MG63 (cell line): ENCODE measurements at regions not wholly inside any gene's neighbourhood (a gene's known extent, or its start where the extent isn't known, plus 50 kb on each side); places are given as distances from the start of the nearest gene placed in this dataset.

Experiments
- DNase-seq: peaks from one replicate; pipeline ENCODE4 v3.0.0-alpha.2; 2020
- H3K27me3 ChIP-seq: fragments of 250-450 bp; sonication (Bioruptor Pico); 2 replicates; pipeline ENCODE4 v1.5.1; 2020; ENCODE audit warnings: mild to moderate bottlenecking, moderate library complexity
- H3K36me3 ChIP-seq: fragments of 250-450 bp; sonication (Bioruptor Pico); 2 replicates; pipeline ENCODE4 v1.5.1; 2020; ENCODE audit warnings: mild to moderate bottlenecking, moderate library complexity
- H3K4me3 ChIP-seq: fragments of 250-450 bp; sonication (Bioruptor Pico); 2 replicates; pipeline ENCODE4 v1.5.1; 2020; ENCODE audit warnings: mild to moderate bottlenecking, moderate library complexity
- H3K9me3 ChIP-seq: fragments of 250-450 bp; sonication (Bioruptor Pico); 2 replicates; pipeline ENCODE4 v1.5.1; 2020; ENCODE audit warnings: mild to moderate bottlenecking, moderate library complexity

DNA sequence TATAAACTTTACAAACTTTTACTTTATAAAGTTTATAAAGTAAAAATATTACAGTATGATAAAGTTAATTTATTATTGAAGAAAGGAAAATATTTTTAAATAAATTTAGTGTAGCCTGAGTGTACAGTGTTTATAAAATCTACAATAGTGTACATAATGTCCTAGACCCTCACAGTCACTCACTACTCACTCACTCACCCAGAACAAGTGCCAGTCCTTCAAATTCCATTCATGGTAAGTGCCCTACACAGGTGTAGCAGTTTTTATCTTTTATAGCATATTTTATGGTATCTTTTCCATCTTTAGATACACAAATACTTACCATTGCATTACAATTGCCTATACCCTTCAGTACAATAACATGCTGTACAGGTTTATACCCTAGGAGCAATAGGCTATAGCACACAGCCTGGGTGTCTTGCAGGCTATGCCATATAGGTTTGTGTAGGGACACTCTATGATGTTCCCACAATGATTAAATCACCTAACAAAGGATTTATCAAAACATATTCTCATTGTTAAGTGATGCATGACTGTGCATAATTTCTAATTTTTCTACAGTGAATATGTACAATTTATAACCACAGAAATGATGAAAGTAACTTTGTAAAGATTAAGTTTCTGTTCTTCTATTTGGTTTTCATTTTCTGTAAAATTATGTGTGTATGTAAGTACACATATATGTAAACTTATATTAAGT is 98.0 kb downstream of the SPRY2 start:
- Histone ChIP-seq H3K9me3 (no peaks in the 10 kb centered on the region), H3K36me3 (no peaks in the 10 kb centered on the region), H3K4me3 (no peak overlapping the region), H3K27me3 (no peaks in the 10 kb centered on the region)
- no peak for DNase-seq

DNA sequence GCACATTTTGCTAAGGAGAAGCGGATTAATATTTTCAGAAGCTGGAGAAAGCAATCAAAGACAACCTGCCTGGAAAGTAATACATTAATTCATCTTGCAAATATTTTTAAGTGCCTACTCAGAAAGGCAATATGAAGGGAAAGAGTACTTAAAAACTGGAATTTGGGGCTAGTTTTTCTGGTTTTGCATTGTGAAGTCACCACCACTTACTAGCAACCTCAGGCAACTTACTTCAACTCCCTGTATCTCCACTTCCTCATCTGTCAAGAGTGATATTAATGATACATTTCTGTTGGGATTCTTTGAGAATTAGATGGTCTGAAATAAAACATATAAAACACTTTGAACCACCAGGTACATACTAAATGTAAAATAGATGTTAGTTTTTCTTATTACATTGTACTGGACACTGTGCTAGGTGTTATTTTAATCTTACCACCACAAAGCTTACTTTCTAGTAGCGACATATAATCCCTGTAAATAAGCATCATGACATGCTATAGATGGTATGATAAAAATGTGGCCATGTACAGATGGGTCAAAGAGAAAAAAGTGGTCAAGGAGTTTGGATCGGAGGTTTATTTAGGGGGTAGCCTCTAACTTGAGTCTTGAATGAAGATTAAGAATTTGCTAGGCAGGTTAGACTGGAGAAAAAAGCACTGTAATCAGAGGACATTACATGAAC is 101.2 kb downstream of the SPRY2 start:
- Histone ChIP-seq H3K27me3 (no peaks in the 10 kb centered on the region), H3K36me3 (no peaks in the 10 kb centered on the region), H3K9me3 (no peaks in the 10 kb centered on the region), H3K4me3 (no peak overlapping the region)
- no peak for DNase-seq

DNA sequence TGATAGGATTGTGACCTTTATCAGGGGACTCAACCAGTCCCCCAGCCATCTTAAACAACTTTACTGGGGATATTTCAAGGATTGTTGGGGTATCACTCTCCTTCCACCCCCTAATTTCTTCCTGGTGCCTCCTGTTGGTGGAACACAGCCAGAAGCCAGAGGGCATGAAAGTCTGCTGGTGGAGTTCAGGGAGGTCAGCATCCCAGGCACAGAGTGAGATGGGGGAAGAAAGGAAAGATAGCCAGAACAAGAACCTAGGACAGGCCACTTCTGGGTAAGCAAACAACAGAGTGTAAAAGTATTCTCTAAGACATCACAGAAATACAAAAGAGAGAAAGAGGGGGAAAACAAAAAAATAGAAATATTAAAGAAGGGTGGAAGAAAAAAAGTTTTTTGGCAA is 101.8 kb downstream of the SPRY2 start:
- H3K36me3 ChIP-seq: no peaks in the 10 kb centered on the region
- no peak for DNase-seq
- H3K27me3 ChIP-seq: no peaks in the 10 kb centered on the region
- H3K9me3 ChIP-seq: no peaks in the 10 kb centered on the region
- no peak overlapping the region for H3K4me3 ChIP-seq

DNA sequence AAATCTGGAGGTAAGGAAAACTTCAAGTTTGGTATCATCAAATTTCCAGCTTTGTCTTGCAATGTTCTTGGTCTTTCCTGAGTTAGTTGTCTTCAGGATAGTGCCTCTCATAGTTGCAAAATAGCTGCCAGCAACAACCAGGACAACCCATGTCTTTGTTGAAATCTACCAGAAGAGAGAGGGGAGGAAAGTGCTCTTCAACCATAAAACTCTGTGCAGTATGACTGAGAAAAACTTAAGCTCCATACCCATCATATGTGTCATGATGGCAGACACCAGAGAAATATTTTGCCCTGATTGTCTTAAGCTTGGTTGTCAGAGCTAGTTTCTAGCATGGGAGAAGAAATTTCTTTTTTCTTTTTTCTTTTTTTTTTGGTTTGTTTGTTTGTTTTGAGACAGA is 103.3 kb downstream of the SPRY2 start:
- H3K4me3 ChIP-seq: no peak overlapping the region
- no peak for DNase-seq
- no peaks in the 10 kb centered on the region for H3K36me3 ChIP-seq
- H3K27me3 ChIP-seq: no peaks in the 10 kb centered on the region
- H3K9me3 ChIP-seq: no peaks in the 10 kb centered on the region

DNA sequence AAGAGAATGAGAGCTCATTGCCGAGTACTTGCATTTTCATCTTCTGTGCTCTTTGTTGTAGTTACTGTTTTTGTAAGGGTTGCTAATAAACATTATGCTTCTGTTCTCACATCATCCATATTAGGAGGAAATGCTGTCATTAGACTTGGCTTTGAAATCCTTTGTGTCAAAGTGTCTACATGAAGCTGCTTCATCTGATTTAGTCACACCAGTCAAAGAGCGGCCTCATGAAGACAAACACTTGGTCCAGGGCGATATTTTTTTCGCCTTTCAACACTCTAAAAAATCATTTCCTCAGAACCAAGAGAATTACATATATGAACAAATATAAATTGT is 105.0 kb downstream of the SPRY2 start:
- Histone ChIP-seq H3K4me3 (no peak overlapping the region), H3K27me3 (no peaks in the 10 kb centered on the region), H3K9me3 (no peaks in the 10 kb centered on the region), H3K36me3 (no peaks in the 10 kb centered on the region)
- DNase-seq: no peak

DNA sequence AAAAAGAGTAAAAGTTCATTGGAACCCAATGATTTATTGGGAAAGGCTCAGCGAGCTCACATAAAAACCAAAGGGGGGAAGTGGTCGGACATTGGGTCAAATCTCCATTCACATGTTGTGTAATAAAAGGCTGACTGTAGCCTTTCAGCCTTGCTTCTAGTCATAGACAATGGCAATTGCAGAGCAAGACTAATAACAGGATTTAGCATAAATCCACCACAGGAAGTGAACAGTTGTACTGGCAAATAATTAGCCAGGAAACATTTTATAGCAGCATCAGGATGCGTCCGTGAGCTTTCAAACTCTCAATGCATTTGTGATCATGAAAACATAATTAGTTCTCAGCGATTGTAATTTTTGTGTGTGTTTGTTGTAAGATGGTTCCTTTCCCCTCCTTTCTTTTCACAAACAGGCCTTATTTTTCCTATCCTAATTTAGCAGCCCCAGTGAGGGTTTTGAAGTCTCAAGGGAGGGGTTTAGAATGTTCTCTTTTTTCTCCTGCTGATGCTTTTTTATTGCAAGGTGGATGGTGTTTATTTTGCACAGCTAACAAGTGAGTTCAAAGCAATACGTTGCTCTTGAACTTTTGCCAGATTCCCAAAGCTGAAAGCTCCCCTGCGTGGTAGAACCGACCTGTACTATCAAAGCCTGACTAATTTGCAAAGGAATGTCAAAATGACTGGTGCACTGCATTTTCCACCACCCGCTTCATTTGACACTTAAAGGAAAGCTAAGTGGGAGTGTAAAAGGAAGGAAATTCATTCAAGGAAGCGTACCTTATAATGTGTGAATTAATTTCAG is 105.6 kb downstream of the SPRY2 start:
- no peak for DNase-seq
- no peaks in the 10 kb centered on the region for H3K9me3 ChIP-seq
- H3K27me3 ChIP-seq: no peaks in the 10 kb centered on the region
- no peaks in the 10 kb centered on the region for H3K36me3 ChIP-seq
- H3K4me3 ChIP-seq: no peak overlapping the region

DNA sequence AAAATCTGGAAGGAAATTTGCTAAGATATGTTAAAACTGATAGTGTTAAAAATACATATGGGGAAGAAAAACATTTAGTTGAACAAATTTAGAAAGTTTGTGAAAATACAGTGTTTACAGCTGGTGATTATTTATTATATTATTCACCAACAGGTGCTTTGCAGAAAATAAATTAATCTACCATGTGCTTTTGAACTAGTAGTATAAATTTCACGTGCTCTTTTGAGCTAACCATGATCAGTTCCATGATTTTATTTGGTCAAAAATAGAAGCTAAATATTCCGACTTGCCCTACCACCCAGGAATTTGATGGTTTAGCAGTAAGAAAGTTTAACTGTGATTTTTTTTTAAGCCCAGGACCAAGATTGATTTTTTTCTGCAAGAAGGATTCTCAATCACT is 113.3 kb downstream of the SPRY2 start:
- Histone ChIP-seq H3K27me3 (no peaks in the 10 kb centered on the region), H3K4me3 (no peak overlapping the region), H3K9me3 (0 out of 2 replicates have a peak, but pooled peaks cover 2% of the 10 kb centered on the region), H3K36me3 (no peaks in the 10 kb centered on the region)
- no peak for DNase-seq

DNA sequence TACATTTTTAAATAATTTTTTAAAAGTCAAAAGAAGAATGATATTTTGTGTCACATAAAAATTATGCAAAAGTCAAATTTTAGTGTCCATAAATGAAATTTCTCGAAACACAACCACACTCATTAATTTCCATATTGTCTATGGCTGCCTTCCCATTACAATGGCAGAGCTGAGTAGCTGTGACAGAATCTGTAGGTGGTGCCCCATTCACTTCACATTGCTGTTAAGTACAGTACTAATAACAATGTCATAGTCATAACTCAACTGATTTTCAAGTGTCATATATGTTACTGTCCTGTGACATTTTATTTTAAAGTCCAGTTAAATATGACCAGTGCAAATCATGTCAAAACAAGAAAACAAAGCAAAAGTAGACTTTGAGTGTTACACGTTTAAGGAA is 114.3 kb downstream of the SPRY2 start:
- Histone ChIP-seq H3K9me3 (0 out of 2 replicates have a peak, but pooled peaks cover 2% of the 10 kb centered on the region), H3K36me3 (no peaks in the 10 kb centered on the region), H3K4me3 (no peak overlapping the region), H3K27me3 (no peaks in the 10 kb centered on the region)
- no peak for DNase-seq

DNA sequence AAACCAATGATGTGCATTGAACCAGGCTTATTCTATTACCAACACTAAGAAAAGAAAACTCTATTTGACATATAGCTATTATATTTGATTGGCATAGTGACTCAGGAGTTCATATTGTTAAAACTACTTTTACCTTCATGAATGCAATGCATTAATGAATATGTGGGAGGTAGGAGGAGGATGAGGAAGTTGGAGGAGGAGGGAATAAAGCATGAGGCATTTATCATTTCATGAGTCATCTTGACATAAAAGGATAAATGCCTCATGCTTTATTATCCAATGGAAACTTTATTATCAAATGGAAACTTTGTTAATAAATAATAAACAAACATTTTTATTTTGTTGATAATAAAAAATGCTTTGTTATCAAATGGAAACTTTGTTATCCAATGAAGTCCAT is 116.5 kb downstream of the SPRY2 start:
- Histone ChIP-seq H3K27me3 (no peaks in the 10 kb centered on the region), H3K36me3 (no peaks in the 10 kb centered on the region), H3K4me3 (no peak overlapping the region), H3K9me3 (0 out of 2 replicates have a peak, but pooled peaks cover 2% of the 10 kb centered on the region)
- DNase-seq: no peak

DNA sequence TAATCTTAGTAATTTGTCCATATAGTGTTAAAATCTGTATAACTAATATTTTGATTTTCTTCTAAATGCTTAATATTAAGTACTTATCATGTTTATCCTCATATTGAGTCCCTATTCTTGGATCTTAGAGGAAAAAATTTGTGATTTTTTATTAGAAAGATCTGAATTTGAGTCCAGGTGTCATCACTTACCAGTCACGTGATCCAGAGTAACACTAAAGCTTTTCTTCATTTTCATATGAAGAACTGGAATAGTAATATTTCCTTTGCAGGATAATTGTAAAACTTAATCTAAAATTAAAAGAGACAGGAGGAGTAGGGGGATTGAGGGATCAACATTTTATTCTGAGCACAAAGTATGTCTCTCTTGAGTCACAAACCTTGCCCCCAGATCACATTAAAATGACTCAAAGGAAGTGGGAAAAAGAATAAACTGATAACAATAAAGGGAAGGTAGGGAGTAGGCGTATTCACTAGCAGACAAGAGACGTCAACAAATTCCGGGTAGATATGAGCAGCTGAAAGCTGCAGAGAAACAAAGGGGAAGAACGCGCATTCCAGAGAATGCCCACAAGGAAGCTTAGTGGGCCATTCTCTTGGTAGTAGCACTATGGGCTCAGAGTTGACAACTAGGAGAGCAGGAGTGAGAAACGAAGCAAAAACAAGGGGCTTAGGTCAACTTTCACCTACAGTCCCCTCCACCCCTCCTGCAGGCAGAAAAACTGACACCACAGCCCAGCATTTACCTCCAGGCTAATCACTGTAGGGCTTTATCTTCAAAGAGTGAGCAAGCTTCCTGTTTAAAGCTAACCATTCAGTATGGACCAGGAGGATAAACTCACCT is 123.1 kb downstream of the SPRY2 start:
- Histone ChIP-seq H3K27me3 (no peaks in the 10 kb centered on the region), H3K9me3 (no peaks in the 10 kb centered on the region), H3K4me3 (no peak overlapping the region), H3K36me3 (no peaks in the 10 kb centered on the region)
- no peak for DNase-seq

DNA sequence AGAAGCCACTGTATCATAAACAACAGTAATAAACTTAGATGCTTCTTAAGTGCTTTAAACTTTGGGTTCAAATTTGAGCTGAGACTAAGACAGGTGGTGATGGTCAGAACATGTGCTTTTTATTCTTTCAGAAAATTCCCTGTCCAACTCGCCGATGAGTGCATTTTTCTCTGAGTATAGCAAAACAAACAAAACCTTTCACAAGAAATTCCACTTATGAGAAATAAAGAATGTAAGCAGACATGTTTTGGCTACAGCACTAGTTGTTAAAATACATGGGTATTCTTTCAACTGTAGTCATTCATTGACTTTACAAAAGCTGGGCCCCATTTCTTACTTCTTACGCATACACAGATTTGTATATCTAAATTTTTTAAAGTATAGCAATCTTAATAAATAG is 125.6 kb downstream of the SPRY2 start:
- no peak overlapping the region for H3K4me3 ChIP-seq
- H3K9me3 ChIP-seq: no peaks in the 10 kb centered on the region
- no peaks in the 10 kb centered on the region for H3K36me3 ChIP-seq
- DNase-seq: no peak
- no peaks in the 10 kb centered on the region for H3K27me3 ChIP-seq

DNA sequence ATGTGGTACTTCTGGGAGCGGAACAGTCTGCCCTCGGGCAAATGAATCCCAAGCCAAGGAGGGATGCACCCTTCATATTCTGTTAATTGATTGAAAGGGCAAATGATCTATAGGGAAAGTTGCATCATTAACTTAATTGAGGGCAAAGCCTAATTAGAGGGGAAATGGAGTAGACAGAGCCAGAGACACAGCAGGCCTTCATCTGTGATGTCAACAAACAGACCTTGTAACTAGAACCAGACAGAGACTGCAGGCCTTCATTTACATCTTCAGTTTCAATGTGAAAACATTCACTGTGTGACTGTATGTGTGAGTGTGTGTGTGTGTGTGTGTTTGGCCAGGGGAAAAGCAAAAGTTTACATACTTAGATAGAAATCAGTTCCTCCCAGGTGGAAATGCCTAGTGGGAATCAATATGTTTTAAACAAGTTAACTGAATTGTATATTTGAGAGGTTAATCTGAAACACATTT is 126.4 kb downstream of the SPRY2 start:
- H3K36me3 ChIP-seq: no peaks in the 10 kb centered on the region
- no peaks in the 10 kb centered on the region for H3K27me3 ChIP-seq
- H3K4me3 ChIP-seq: no peak overlapping the region
- H3K9me3 ChIP-seq: no peaks in the 10 kb centered on the region
- no peak for DNase-seq

DNA sequence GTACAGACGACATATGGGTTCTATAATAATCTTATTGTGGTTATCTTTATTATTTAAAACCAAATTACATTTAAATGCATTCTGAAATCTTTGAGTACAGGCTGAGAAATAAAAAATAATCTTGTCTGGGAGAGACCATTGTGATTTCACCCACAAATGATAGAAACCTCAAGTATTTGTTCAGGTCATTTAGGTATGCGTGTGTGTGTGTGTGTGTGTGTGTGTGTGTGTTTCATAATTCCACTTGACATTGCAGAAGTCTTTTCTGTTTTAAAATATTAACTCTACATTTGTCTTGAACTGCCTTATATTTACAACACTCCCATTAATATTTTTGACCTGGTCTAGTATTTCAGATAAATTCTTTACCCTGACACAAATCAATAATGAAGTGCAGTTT is 126.9 kb downstream of the SPRY2 start:
- Histone ChIP-seq H3K36me3 (no peaks in the 10 kb centered on the region), H3K9me3 (no peaks in the 10 kb centered on the region), H3K27me3 (no peaks in the 10 kb centered on the region), H3K4me3 (no peak overlapping the region)
- no peak for DNase-seq

DNA sequence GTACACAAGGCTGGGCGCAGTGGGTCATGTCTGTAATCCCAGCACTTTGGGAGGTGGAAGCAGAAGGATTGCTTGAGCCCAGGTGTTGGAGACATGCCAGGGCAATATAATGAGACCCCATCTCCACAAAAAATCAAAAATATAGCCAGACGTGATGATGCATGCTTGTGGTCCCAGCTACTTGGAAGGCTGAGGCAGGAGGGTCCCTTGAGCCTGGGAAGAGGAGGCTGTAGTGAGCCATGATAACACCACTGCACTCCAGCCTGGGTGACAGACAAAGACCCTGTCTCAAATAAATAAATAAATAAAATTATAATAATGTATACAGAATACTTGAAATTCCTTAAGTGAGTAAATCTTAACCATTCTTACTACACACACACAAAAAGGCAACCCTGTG is 127.7 kb downstream of the SPRY2 start:
- H3K4me3 ChIP-seq: no peak overlapping the region
- DNase-seq: no peak
- H3K27me3 ChIP-seq: no peaks in the 10 kb centered on the region
- no peaks in the 10 kb centered on the region for H3K9me3 ChIP-seq
- no peaks in the 10 kb centered on the region for H3K36me3 ChIP-seq

DNA sequence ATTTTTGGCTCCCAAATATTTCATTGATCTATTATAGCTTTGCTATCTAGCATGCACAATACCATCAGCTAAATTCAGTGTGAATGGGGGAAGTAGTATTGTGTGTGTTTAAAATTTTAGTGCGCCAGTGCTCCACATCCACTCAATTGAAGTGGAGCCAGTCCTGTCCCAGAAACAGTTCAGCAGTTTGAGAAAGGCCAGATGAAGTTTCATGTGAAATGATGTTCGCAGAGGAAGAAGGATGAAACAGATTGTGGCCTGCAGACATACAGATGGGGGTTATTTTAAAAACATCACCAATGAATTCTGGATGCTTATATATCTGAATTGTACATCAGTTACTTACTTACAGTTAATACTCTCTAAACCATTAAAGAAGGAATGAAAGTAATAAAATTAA is 129.4 kb downstream of the SPRY2 start:
- H3K27me3 ChIP-seq: no peaks in the 10 kb centered on the region
- no peak for DNase-seq
- no peak overlapping the region for H3K4me3 ChIP-seq
- H3K36me3 ChIP-seq: no peaks in the 10 kb centered on the region
- no peaks in the 10 kb centered on the region for H3K9me3 ChIP-seq

DNA sequence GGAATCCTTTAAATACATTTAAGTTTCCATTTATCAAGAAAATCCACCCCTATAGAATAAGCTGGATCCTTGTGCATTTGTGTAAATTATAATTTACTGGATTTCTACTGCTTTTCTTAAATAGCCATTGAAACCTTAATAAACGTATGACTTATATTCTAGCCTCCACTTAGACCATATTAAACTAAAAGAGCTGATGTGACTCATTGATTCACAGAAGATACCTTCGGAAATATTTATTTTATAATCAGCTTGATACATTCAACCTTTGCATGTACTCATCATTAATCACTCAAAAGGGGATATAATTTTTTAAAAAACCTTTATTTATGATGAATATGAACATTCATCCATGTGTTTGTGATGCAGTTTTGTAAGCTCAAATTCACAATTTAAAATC is 136.3 kb downstream of the SPRY2 start:
- H3K4me3 ChIP-seq: no peak overlapping the region
- DNase-seq: no peak
- no peaks in the 10 kb centered on the region for H3K27me3 ChIP-seq
- H3K9me3 ChIP-seq: no peaks in the 10 kb centered on the region
- no peaks in the 10 kb centered on the region for H3K36me3 ChIP-seq

DNA sequence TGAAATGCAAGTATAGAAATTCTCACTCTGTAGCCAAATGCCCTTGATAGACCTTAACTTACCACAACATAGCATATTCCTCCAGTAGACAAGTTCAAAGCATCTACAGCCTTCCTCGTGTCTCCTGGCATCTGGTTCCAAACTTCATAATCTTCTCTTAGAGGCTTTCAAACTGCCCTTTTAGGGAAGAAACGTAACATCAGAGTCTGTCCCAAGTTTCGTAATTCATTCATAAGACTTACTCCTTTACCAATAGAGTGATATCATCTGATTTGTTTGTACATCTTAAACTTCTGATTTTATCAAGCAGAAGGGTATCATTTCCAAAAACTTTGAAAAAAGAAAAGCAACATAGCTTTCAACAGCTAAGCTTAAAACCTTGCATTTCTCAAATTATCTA is 137.4 kb downstream of the SPRY2 start:
- H3K9me3 ChIP-seq: no peaks in the 10 kb centered on the region
- H3K36me3 ChIP-seq: no peaks in the 10 kb centered on the region
- no peaks in the 10 kb centered on the region for H3K27me3 ChIP-seq

More for the DNA sequence above, 137.4 kb downstream of the SPRY2 start:
- DNase-seq: no peak
- H3K4me3 ChIP-seq: no peak overlapping the region
